Endothelial cell of umbilical vein (primary cell): ENCODE measurements at regions not wholly inside any gene's neighbourhood (a gene's known extent, or its start where the extent isn't known, plus 50 kb on each side); places are given as distances from the start of the nearest gene placed in this dataset.

Experiments used
- CTCF ChIP-seq, 2 donors: IDR thresholded peaks; 1 replicate in 1 of 2; 2 replicates in 1 of 2; pipeline ENCODE4 v1.5.1; 2011; ENCODE audit warnings: low read length in 2 of 2, mild to moderate bottlenecking in 2 of 2, moderate library complexity in 2 of 2, control low read depth in 1 of 2, inconsistent platforms in 1 of 2, low read depth in 1 of 2; ENCODE audit not compliant: insufficient read depth in 1 of 2; ENCODE audit errors: extremely low read depth in 1 of 2
- EZH2 ChIP-seq: IDR thresholded peaks from 2 replicates; pipeline ENCODE4 v1.6.1; 2012; ENCODE audit warnings: borderline replicate concordance, low read depth, mild to moderate bottlenecking, moderate library complexity, low read length, inconsistent platforms; ENCODE audit not compliant: severe bottlenecking
- FOS ChIP-seq: IDR thresholded peaks from 2 replicates; pipeline ENCODE4 v1.6.1; 2011; ENCODE audit warnings: mild to moderate bottlenecking, low read length, moderate library complexity, borderline replicate concordance; ENCODE audit not compliant: insufficient read depth
- GATA2 ChIP-seq: IDR thresholded peaks from 2 replicates; pipeline ENCODE4 v1.7.0; 2011; ENCODE audit warnings: low read depth, mild to moderate bottlenecking, moderate library complexity, mixed read lengths, low read length; ENCODE audit not compliant: insufficient read length, insufficient read depth
- JUN ChIP-seq: IDR thresholded peaks from 2 replicates; pipeline ENCODE4 v1.6.1; 2011; ENCODE audit warnings: borderline replicate concordance, low read depth; ENCODE audit not compliant: insufficient read length, insufficient read depth
- MYC ChIP-seq: IDR thresholded peaks from one replicate; pipeline ENCODE4 v1.6.1; 2011; ENCODE audit warnings: mild to moderate bottlenecking, low read depth, low read length
- POLR2A ChIP-seq: IDR thresholded peaks from 2 replicates; pipeline ENCODE4 v1.6.1; 2012; ENCODE audit warnings: low read depth, mild to moderate bottlenecking, control low read depth, low read length
- POLR2AphosphoS5 ChIP-seq: IDR thresholded peaks from 2 replicates; pipeline ENCODE4 v1.6.1; 2012; ENCODE audit warnings: low read depth, mild to moderate bottlenecking, control low read depth, low read length, moderate library complexity; ENCODE audit not compliant: insufficient read depth
- TF ChIP-seq, protein P1 (sequence below): IDR thresholded peaks from 2 replicates; pipeline ENCODE4 v1.6.1; 2011; ENCODE audit not compliant: insufficient read depth, insufficient read length

DNA sequence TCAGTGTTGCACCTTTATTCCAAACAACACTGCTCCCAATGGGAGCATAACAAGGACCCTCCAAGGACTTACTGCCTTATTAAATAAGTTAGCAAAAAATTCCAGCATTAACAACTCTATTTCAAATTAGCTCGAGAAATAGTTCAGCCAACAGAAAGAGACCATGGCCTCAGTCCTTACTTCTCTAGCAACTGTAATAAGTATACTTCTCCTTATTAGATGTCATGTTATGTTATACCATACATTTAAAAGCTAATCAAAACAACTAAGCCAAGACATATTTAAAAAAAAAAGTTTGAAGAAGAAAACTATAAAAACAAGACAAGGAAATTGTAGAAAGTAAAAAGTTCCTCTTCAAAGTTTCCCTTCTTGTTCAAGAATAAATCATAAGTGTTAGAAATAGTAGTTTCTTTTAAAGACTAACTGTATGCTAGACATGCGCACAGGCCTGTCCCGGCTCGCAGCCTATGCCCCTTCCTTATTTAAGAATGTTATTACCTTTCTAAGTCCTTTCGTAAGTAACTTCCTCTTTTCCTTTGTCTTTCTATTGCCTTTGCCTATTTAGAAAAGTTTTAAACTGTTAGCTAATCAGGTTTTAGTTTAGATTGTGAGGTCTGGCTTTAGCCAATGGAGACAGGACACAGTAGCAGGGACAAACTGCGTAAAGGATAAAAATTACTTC lies 68.6 kb downstream of the RESF1 start:
- TF ChIP-seq JUN (no peak), CTCF (IDR thresholded peaks at IDR 0.05; ENCODE audit: extremely low read depth in 1 of 2, insufficient read depth in 1 of 2, low read depth in 1 of 2, low read length in 2 of 2) (no peak), POLR2A (no peak), FOS (no peak), GATA2 (no peak), POLR2AphosphoS5 (no peak), MYC (no peak), EZH2 (no peak)
- TF ChIP-seq, protein P1, sequence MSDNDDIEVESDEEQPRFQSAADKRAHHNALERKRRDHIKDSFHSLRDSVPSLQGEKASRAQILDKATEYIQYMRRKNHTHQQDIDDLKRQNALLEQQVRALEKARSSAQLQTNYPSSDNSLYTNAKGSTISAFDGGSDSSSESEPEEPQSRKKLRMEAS: no peak
